Gastroesophageal sphincter (tissue), 3 donors: ENCODE measurements at regions not wholly inside any gene's neighbourhood (a gene's known extent, or its start where the extent isn't known, plus 50 kb on each side); places are given as distances from the start of the nearest gene placed in this dataset.

Experiments
- EP300 ChIP-seq: sonication (generic); formaldehyde crosslinking; IDR thresholded peaks from one replicate; pipeline ENCODE4 v1.6.1; 2017; ENCODE audit warnings: antibody characterized with exemption, mild to moderate bottlenecking
- TF ChIP-seq, protein P1 (sequence below), 4 experiments: fragments of 200-600 bp in 2 of 4; fragments of 450-650 bp in 2 of 4; sonication (generic) in 1 of 4; IDR thresholded peaks; one replicate each; pipeline ENCODE4 v1.5.1; 2017 to 2019; ENCODE audit warnings: antibody characterized with exemption in 4 of 4, mild to moderate bottlenecking in 2 of 4, moderate library complexity in 2 of 4

DNA sequence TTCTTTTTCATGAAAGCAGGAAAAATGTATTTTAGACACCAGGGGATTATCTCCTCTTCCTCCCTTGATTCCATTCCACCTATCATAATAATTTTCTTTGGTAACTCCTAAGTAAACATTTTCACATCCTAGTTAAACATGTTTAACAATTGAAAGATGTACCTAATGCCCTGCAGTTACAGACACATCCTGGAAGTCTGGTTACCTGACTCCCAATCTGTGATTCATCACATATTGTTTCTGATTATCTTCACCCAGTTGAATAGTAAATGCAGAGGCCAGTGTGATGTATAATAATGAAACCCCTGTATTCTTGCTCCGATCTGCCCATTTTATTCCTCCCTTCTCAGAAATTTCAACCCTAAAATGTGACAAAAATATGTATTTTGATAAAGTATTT is 1237.6 kb upstream of the LRRTM1 start:
- TF ChIP-seq, protein P1, sequence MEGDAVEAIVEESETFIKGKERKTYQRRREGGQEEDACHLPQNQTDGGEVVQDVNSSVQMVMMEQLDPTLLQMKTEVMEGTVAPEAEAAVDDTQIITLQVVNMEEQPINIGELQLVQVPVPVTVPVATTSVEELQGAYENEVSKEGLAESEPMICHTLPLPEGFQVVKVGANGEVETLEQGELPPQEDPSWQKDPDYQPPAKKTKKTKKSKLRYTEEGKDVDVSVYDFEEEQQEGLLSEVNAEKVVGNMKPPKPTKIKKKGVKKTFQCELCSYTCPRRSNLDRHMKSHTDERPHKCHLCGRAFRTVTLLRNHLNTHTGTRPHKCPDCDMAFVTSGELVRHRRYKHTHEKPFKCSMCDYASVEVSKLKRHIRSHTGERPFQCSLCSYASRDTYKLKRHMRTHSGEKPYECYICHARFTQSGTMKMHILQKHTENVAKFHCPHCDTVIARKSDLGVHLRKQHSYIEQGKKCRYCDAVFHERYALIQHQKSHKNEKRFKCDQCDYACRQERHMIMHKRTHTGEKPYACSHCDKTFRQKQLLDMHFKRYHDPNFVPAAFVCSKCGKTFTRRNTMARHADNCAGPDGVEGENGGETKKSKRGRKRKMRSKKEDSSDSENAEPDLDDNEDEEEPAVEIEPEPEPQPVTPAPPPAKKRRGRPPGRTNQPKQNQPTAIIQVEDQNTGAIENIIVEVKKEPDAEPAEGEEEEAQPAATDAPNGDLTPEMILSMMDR (IDR thresholded peaks at IDR 0.05), result no peak
- no peak for TF ChIP-seq EP300
